AG04450 (cell line): ENCODE measurements at regions not wholly inside any gene's neighbourhood (a gene's known extent, or its start where the extent isn't known, plus 50 kb on each side); places are given as distances from the start of the nearest gene placed in this dataset.
"Not testable (repeated sequence)": the region's sequence is repeated elsewhere in the genome, so short reads cannot be mapped to it uniquely, and the experiment has no call there.

ENCODE experiments used
- CTCF ChIA-PET: fragments of 300-600, 350-600 bp; formaldehyde crosslinking; extraction: SDS; loops from one replicate; lab custom pipeline; 2022; ENCODE audit warnings: antibody characterized with exemption, inconsistent platforms; lab: Charles Lee
- POLR2A ChIA-PET: fragments of 350-600 bp; formaldehyde crosslinking; extraction: SDS; loops from one replicate; lab custom pipeline; 2021; ENCODE audit warnings: antibody characterized with exemption, inconsistent platforms; lab: Yijun Ruan, JAX
- DNase-seq: peaks from one replicate; pipeline ENCODE4 v3.0.0-alpha.2; 2011; ENCODE audit warnings: low read depth, low spot score
- H3K27ac ChIP-seq: one replicate; pipeline ENCODE4 v1.5.1; 2012; ENCODE audit warnings: low read depth, low read length, control low read depth
- H3K27me3 ChIP-seq: one replicate; pipeline ENCODE4 v1.6.0; 2012; ENCODE audit warnings: low read length; ENCODE audit not compliant: control insufficient read depth, insufficient read depth
- H3K4me3 ChIP-seq: 2 replicates; pipeline ENCODE4 v1.5.1; 2011; ENCODE audit warnings: mild to moderate bottlenecking, low read depth, low read length, control low read depth
- H3K9me3 ChIP-seq: 2 replicates; pipeline ENCODE4 v1.5.1; 2012; ENCODE audit warnings: low read length; ENCODE audit not compliant: control insufficient read depth, insufficient read depth
- CTCF ChIP-seq: IDR thresholded peaks from 2 replicates; pipeline ENCODE4 v1.5.1; 2011; ENCODE audit warnings: low read depth, low read length, control low read depth, inconsistent platforms

DNA sequence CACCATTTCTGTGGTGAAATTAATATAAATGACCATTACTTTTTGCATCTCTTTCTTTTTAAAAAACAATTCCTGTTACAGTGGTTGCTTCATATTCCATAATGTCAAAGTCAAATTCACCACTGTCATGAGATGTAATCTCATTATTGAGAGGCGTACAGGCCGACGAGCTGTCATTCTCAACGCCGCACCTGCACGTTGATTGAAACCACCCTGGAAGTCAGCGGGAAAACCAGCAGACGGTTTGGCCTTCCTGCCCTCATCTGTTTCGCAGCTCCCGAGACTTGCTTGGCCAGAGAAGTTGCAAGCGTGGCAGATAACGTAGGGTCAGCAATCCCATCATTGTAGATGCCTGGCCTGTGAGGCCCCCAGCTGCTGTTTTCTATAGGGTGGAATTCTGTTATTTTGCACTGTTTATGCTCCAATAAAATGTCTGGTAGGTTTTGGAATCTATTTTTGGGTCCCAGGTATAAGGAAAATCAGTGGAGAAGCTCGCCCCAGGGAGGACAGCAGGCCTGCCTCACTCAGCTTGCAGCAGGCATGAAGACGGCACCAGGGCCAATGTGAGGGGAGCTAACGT, 153.4 kb downstream of the SOX1 start:
- peaks cover 45% of the 10 kb centered on the region for H3K9me3 ChIP-seq
- no peak overlapping the region for H3K27ac ChIP-seq
- POLR2A ChIA-PET, result no interaction called here
- DNase-seq, result no peak
- CTCF ChIA-PET, result no interaction called here
- TF ChIP-seq CTCF, result no peak
- H3K27me3 ChIP-seq, result no peaks in the 10 kb centered on the region
- H3K4me3 ChIP-seq, result no peak overlapping the region

GRCh38 chr13:112220925-112221324, 154.0 kb downstream of the SOX1 start:
- no peak overlapping the region for H3K4me3 ChIP-seq
- H3K27me3 ChIP-seq, result no peaks in the 10 kb centered on the region
- no peak for TF ChIP-seq CTCF
- H3K27ac ChIP-seq, result no peak overlapping the region
- ChIA-PET CTCF (no interaction called here), POLR2A (no interaction called here)
- peaks cover 44% of the 10 kb centered on the region for H3K9me3 ChIP-seq
- DNase-seq, result no peak

DNA sequence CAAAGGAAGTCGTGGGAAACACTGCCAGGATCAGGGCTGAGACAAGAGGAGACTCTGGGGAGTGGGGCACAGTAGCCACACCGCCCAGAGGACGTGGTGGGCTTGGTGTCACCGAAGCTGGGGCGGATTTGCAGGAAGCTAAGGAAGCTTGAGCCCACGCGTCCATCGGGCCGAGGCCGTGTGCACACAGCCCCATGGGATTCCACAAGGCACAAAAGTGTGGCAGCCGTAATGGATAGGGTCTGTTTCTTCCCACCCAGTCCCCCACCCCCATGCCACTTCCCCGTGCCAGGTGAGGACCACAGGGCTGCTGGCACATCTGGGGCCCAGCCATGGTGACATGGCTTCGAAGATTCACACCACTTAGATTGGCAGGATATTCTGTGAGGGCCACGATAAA, 153.2 kb upstream of the SPACA7 start:
- TF ChIP-seq CTCF, result no peak
- Histone ChIP-seq H3K27ac (no peak overlapping the region), H3K4me3 (no peak overlapping the region), H3K9me3 (peaks cover 47% of the 10 kb centered on the region), H3K27me3 (no peaks in the 10 kb centered on the region)
- DNase-seq, result no peak
- CTCF ChIA-PET, result no interaction called here
- POLR2A ChIA-PET, result no interaction called here

GRCh38 chr13:112223929-112224328, 152.2 kb upstream of the SPACA7 start:
- H3K27me3 ChIP-seq, H3K4me3 ChIP-seq, POLR2A ChIA-PET, CTCF ChIA-PET, H3K27ac ChIP-seq, DNase-seq: not testable (repeated sequence)
- peaks cover 55% of the 10 kb centered on the region for H3K9me3 ChIP-seq

DNA sequence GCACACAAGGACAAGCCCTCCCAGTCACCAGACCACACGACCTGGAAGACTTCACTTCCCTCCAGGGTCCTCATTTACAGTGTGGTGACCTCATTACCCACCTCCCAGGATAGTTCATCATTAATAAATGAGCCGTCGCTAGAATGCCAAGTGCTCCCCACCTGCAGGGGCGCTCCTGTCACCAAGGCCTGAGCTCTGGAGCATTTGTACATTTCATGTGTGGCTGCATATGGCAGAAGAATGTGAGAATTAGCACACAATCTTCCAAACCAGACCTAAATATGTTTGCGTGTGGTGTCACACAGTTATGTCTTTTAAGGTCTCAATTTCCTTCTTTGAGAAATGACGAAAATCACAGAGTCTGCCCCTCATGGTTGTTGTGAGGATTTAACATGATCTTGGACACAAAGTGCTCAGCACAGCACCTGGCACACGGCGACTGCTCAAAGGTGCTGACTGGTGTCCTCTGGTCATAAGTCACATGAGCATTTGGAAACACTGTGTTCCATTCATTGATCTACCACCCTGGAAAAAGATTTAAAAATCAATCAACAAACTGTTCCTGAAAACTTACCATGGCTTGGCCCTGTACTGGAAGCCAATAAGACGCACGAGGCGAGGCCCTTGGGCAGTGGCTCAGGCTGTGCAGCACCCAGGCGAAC, 150.6 kb upstream of the SPACA7 start:
- CTCF ChIA-PET, result no interaction called here

More for the DNA sequence above, 150.6 kb upstream of the SPACA7 start:
- Histone ChIP-seq H3K9me3 (peaks cover 63% of the 10 kb centered on the region), H3K4me3 (no peak overlapping the region), H3K27me3 (no peaks in the 10 kb centered on the region), H3K27ac (no peak overlapping the region)
- TF ChIP-seq CTCF, result no peak
- POLR2A ChIA-PET, result no interaction called here
- no peak for DNase-seq
